SK-N-MC (cell line): ENCODE measurements at regions not wholly inside any gene's neighbourhood (a gene's known extent, or its start where the extent isn't known, plus 50 kb on each side); places are given as distances from the start of the nearest gene placed in this dataset.

Experiments
- EZH2 ChIP-seq: fragments of 200-600 bp; sonication (generic); IDR thresholded peaks from one replicate; pipeline ENCODE4 v1.6.1; 2017; ENCODE audit warnings: antibody characterized with exemption
- POLR2AphosphoS5 ChIP-seq: IDR thresholded peaks from 2 replicates; pipeline ENCODE4 v1.6.1; 2012; ENCODE audit warnings: mild to moderate bottlenecking, low read depth, low read length, borderline replicate concordance

GRCh38 chr10:2619472-2619871 lies 447.9 kb upstream of the PFKP start:
- TF ChIP-seq POLR2AphosphoS5, result no peak
- no peak for TF ChIP-seq EZH2
